ENCODE measurements at regions not wholly inside any gene's neighbourhood (a gene's known extent, or its start where the extent isn't known, plus 50 kb on each side); places are given as distances from the start of the nearest gene placed in this dataset.

DNA sequence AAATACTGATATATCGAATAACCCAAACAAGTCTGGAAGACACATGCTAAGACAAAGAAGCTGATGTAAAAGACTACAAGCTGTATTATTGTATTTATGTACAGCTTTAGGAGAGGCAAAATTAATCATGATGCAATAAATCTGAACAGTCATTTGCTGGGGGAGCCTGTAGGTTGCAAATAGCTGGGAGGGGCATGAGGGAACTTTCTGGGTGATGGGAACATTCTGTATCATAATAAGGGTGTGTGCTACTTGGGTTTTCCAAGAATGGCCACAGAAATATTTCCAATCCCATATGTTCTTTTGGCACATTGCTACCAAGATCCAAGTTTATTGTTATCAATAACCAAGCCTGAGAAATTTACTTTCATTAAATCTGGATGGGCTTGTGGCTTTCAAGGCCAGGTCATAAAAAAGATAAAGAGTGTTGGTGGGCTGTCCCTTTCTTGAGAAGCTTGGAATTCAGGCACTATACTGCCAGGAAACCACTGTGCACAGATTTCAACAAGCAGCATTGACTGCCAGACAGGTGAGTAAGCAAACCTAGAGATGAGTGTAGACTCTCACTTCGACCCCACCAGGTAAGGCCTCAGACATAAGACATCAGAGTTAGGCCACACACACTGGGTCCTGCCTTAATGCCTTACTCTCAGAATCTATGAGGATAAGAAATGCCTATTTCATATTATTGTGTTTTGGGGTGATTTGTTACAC lies 629.7 kb upstream of the FZD8 start:
- DNase-seq (ENCODE audit: low read depth), result no peak
- TF ChIP-seq, protein P1, sequence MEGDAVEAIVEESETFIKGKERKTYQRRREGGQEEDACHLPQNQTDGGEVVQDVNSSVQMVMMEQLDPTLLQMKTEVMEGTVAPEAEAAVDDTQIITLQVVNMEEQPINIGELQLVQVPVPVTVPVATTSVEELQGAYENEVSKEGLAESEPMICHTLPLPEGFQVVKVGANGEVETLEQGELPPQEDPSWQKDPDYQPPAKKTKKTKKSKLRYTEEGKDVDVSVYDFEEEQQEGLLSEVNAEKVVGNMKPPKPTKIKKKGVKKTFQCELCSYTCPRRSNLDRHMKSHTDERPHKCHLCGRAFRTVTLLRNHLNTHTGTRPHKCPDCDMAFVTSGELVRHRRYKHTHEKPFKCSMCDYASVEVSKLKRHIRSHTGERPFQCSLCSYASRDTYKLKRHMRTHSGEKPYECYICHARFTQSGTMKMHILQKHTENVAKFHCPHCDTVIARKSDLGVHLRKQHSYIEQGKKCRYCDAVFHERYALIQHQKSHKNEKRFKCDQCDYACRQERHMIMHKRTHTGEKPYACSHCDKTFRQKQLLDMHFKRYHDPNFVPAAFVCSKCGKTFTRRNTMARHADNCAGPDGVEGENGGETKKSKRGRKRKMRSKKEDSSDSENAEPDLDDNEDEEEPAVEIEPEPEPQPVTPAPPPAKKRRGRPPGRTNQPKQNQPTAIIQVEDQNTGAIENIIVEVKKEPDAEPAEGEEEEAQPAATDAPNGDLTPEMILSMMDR (IDR thresholded peaks at IDR 0.05; ENCODE audit: low read depth, low read length, missing control alignments), result no peak

DNA sequence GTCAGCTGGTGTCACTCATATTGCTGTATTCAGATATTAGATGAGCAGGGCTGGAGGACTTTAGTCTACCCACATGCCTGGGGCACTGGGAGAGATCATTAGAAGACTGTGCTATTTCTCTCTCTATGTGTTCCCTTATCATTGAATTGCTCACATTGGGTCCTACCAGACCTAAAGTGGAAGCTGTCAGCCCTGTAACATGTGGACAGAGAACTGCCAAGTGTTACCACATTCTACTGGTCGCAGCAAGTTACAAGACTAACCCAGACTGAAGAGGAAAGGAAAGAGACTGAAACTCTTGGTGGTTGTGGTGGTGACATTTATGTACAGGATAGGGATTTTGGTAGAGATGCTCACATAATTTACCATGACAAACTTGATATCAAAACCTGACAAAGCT lies 627.1 kb upstream of the FZD8 start:
- no peak for DNase-seq (ENCODE audit: low read depth)
- no peak overlapping the region for H3K4me3 ChIP-seq (ENCODE audit: low read depth, low read length)
- TF ChIP-seq, protein P1 (IDR thresholded peaks at IDR 0.05; ENCODE audit: low read depth, low read length, missing control alignments), result no peak

More for the DNA sequence above, 629.7 kb upstream of the FZD8 start:
- no peak overlapping the region for H3K4me3 ChIP-seq (ENCODE audit: low read depth, low read length)

- no peak overlapping the region for H3K4me3 ChIP-seq (ENCODE audit: low read depth, low read length)
- no peak for DNase-seq (ENCODE audit: low read depth)
- TF ChIP-seq, protein P1 (IDR thresholded peaks at IDR 0.05; ENCODE audit: low read depth, low read length, missing control alignments), result no peak
Observed at GRCh38 chr10:36266923-36267322, 624.8 kb upstream of the FZD8 start.

DNA sequence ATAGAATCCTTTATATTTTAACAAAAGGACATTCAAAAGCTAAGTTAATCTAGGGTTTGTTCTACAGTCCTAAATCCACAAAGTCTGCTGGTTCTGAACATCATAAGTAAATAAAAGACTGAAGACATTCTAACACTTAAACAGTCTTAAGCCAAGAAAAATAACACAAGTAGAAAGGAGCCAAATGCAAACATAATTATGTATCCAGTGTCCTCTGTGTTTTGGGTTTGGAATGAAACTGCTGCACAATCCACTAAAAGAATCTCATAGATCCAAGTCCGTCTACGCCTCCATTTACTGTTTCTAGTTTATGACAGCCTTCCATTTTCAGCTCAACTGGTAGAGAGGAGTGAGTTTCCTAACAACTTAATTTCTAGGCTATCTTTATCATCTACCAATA lies 623.6 kb upstream of the FZD8 start:
- TF ChIP-seq, protein P1 (IDR thresholded peaks at IDR 0.05; ENCODE audit: low read depth, low read length, missing control alignments), result no peak
- no peak for DNase-seq (ENCODE audit: low read depth)
- H3K4me3 ChIP-seq (ENCODE audit: low read depth, low read length), result no peak overlapping the region

DNA sequence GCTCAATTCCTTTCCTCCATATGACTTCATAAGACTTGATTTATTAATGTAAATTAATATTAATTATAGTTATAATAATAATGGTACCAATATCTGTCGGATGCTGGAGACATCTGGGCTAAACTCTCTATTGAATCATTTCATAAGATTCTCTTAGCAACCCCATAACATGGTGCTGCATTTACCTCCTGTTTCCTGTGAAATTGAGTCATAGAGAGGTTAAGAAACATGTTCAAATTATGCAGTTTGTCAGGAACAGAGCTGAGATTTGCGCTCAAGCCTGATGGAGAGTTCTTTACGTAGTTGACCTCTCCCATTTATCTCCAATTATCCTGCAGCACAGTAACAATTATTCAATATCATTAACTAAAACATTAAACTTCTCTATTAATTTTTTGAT lies 621.8 kb upstream of the FZD8 start:
- no peak overlapping the region for H3K4me3 ChIP-seq (ENCODE audit: low read depth, low read length)
- TF ChIP-seq, protein P1 (IDR thresholded peaks at IDR 0.05; ENCODE audit: low read depth, low read length, missing control alignments), result no peak
- no peak for DNase-seq (ENCODE audit: low read depth)

- TF ChIP-seq, protein P1 (IDR thresholded peaks at IDR 0.05; ENCODE audit: low read depth, low read length, missing control alignments), result no peak
- DNase-seq (ENCODE audit: low read depth), result no peak
- no peak overlapping the region for H3K4me3 ChIP-seq (ENCODE audit: low read depth, low read length)
Observed at GRCh38 chr10:36256948-36257356, 614.9 kb upstream of the FZD8 start.

DNA sequence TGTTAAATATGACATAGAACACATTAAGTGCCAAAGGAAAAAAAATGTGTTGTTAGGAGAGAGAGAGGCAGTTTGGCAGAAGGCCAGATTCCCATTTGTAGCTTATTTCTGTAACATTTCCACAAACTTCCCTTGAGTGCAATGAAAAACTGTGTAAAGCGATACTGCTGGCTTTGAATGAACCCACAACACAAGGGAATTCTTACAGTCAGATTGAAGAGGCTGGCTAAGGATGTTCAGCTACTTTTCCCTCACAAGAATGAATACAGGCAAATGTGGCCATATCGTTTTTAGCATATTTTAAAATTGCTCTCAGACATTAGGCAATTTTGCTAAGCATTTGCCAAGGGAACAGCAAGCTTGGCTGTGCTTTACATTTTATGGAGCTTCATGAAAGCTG lies 614.1 kb upstream of the FZD8 start:
- DNase-seq (ENCODE audit: low read depth), result no peak
- TF ChIP-seq, protein P1 (IDR thresholded peaks at IDR 0.05; ENCODE audit: low read depth, low read length, missing control alignments), result no peak

More for the DNA sequence above, 614.1 kb upstream of the FZD8 start:
- no peak overlapping the region for H3K4me3 ChIP-seq (ENCODE audit: low read depth, low read length)
